Activated CD4-positive, alpha-beta T cell treated with anti-CD3 and anti-CD28 coated beads for 48 hours (primary cell): ENCODE measurements at regions not wholly inside any gene's neighbourhood (a gene's known extent, or its start where the extent isn't known, plus 50 kb on each side); places are given as distances from the start of the nearest gene placed in this dataset.

Experiments used
- DNase-seq: peaks from one replicate; pipeline ENCODE4 v3.0.0-alpha.2; 2020

- DNase-seq, result no peak
Observed at GRCh38 chr10:128596906-128597305, 470.7 kb upstream of the MKI67 start.

GRCh38 chr10:128599030-128599429 lies 472.8 kb upstream of the MKI67 start:
- DNase-seq, result no peak

- DNase-seq, result no peak
Observed at GRCh38 chr10:128599538-128599937, 473.3 kb upstream of the MKI67 start.

GRCh38 chr10:128602183-128602582 lies 476.0 kb upstream of the MKI67 start:
- DNase-seq, result no peak

GRCh38 chr10:128604025-128604424 lies 477.8 kb upstream of the MKI67 start:
- no peak for DNase-seq

- no peak for DNase-seq
Observed at GRCh38 chr10:128605180-128605579, 479.0 kb upstream of the MKI67 start.

- DNase-seq, result no peak
Observed at GRCh38 chr10:128606055-128606454, 479.8 kb upstream of the MKI67 start.

GRCh38 chr10:128608791-128609190 lies 482.6 kb upstream of the MKI67 start:
- no peak for DNase-seq

GRCh38 chr10:128609460-128609859 lies 483.2 kb upstream of the MKI67 start:
- no peak for DNase-seq

- no peak for DNase-seq
Observed at GRCh38 chr10:128610113-128610512, 483.9 kb upstream of the MKI67 start.

GRCh38 chr10:128612195-128612594 lies 486.0 kb upstream of the MKI67 start:
- no peak for DNase-seq

GRCh38 chr10:128612631-128613030 lies 486.4 kb upstream of the MKI67 start:
- DNase-seq, result no peak

GRCh38 chr10:128614016-128614605 lies 487.9 kb upstream of the MKI67 start:
- DNase-seq, result no peak

GRCh38 chr10:128614802-128615553 lies 488.8 kb upstream of the MKI67 start:
- no peak for DNase-seq

- no peak for DNase-seq
Observed at GRCh38 chr10:128617532-128617931, 491.3 kb upstream of the MKI67 start.

- DNase-seq, result no peak
Observed at GRCh38 chr10:128622706-128623105, 496.5 kb upstream of the MKI67 start.

- DNase-seq, result no peak
Observed at GRCh38 chr10:128623776-128624175, 497.6 kb upstream of the MKI67 start.

GRCh38 chr10:128624656-128625530 lies 498.7 kb upstream of the MKI67 start:
- DNase-seq, result no peak

- no peak for DNase-seq
Observed at GRCh38 chr10:128625926-128626325, 499.7 kb upstream of the MKI67 start.

GRCh38 chr10:128626397-128627000 lies 500.3 kb upstream of the MKI67 start:
- no peak for DNase-seq

GRCh38 chr10:128627811-128628210 lies 501.6 kb upstream of the MKI67 start:
- DNase-seq, result no peak

- DNase-seq, result no peak
Observed at GRCh38 chr10:128628252-128628651, 502.0 kb upstream of the MKI67 start.
